ENCODE measurements at regions not wholly inside any gene's neighbourhood (a gene's known extent, or its start where the extent isn't known, plus 50 kb on each side); places are given as distances from the start of the nearest gene placed in this dataset.

DNA sequence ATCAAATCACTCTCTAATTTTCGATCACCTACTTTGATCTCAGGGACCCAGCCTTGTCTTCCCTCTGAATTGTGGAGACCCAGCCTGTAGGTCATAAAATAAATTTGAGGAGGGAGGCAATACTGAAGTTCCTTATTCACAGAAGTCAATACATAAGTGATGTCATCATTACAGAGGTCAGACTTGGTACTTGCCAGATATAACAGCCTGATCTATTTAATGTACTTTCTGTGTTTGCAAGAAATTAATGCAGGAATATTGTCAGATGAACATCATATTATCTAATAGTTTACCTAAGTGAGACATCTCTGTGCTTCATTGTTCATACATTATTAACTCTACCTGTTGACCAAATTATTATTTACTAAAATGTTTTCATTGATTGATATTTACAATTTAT is 105.6 kb downstream of the GPAM start:
- ATAC-seq = no peak
- TF ChIP-seq, protein P1, sequence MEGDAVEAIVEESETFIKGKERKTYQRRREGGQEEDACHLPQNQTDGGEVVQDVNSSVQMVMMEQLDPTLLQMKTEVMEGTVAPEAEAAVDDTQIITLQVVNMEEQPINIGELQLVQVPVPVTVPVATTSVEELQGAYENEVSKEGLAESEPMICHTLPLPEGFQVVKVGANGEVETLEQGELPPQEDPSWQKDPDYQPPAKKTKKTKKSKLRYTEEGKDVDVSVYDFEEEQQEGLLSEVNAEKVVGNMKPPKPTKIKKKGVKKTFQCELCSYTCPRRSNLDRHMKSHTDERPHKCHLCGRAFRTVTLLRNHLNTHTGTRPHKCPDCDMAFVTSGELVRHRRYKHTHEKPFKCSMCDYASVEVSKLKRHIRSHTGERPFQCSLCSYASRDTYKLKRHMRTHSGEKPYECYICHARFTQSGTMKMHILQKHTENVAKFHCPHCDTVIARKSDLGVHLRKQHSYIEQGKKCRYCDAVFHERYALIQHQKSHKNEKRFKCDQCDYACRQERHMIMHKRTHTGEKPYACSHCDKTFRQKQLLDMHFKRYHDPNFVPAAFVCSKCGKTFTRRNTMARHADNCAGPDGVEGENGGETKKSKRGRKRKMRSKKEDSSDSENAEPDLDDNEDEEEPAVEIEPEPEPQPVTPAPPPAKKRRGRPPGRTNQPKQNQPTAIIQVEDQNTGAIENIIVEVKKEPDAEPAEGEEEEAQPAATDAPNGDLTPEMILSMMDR (IDR thresholded peaks at IDR 0.05) = no peak
- Mint-ChIP-seq H3K27ac (no peak overlapping the region), H3K4me3 (no peak overlapping the region), H3K9me3 (no peaks in the 10 kb centered on the region), H3K36me3 (no peaks in the 10 kb centered on the region), H3K27me3 (ENCODE audit: low read depth in 2 of 2) (no peaks in the 10 kb centered on the region), H3K4me1 (no peaks in the 10 kb centered on the region)
- H3K9me3 ChIP-seq (ENCODE audit: control insufficient read depth, insufficient read depth, low read length) = no peaks in the 10 kb centered on the region
- DNase-seq = no peak
- no peaks in the 10 kb centered on the region for H3K4me1 ChIP-seq (ENCODE audit: control insufficient read depth, insufficient read depth, low read length)
- WGBS (ENCODE audit: insufficient coverage) = no CpG with 5 or more reads among the region's 1 CpG
- H3K27ac ChIP-seq (ENCODE audit: low read length) = no peak overlapping the region
- H3K36me3 ChIP-seq (ENCODE audit: control insufficient read depth, insufficient read depth, low read length) = no peaks in the 10 kb centered on the region
- no peak overlapping the region for H3K4me3 ChIP-seq (ENCODE audit: low read length)
- intact Hi-C loops (cut with micrococcal nuclease) = no loop called here
- no peaks in the 10 kb centered on the region for H3K27me3 ChIP-seq (ENCODE audit: control insufficient read depth, insufficient read depth, low read length)

- TF ChIP-seq, protein P1 (IDR thresholded peaks at IDR 0.05) = no peak
- ATAC-seq (no peak), DNase-seq (no peak)
- H3K36me3 ChIP-seq (ENCODE audit: control insufficient read depth, insufficient read depth, low read length) = no peaks in the 10 kb centered on the region
- H3K27me3 ChIP-seq (ENCODE audit: control insufficient read depth, insufficient read depth, low read length) = no peaks in the 10 kb centered on the region
- H3K27me3 Mint-ChIP-seq (ENCODE audit: low read depth in 2 of 2) = peaks cover 0 to 3% of the 10 kb centered on the region in 2 donors
- H3K4me3 Mint-ChIP-seq = no peak overlapping the region
- H3K9me3 ChIP-seq (ENCODE audit: control insufficient read depth, insufficient read depth, low read length) = no peaks in the 10 kb centered on the region
- no peaks in the 10 kb centered on the region for H3K9me3 Mint-ChIP-seq
- H3K4me3 ChIP-seq (ENCODE audit: low read length) = no peak overlapping the region
- H3K4me1 Mint-ChIP-seq = no peaks in the 10 kb centered on the region
- intact Hi-C loops (cut with micrococcal nuclease) = no loop called here
- H3K36me3 Mint-ChIP-seq = no peaks in the 10 kb centered on the region
- no peak overlapping the region for H3K27ac Mint-ChIP-seq
- H3K4me1 ChIP-seq (ENCODE audit: control insufficient read depth, insufficient read depth, low read length) = no peaks in the 10 kb centered on the region
- H3K27ac ChIP-seq (ENCODE audit: low read length) = no peak overlapping the region
- 100% methylated on average over 2 of the region's 2 CpGs for WGBS (ENCODE audit: insufficient coverage)
Observed at GRCh38 chr10:112080231-112080630, 103.3 kb downstream of the GPAM start.

DNA sequence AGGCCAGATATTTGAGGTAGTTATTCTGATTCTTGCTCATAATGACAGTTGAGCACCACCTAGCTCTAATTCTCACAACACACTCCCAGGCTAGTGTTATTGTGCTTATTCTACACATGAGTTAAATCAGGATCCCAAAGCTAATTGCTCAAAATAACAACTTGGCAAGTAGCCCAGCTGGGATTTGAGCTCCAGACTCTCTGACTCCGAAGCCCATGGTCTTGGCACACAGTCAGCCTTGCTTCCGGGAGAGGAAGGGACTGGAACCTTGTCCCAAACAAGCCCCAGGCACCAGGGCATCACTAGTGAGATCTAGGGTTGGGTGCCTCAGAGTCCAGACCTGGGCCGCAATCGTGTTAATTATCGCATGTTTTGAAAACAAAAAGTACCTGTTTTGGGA is 101.4 kb downstream of the GPAM start:
- Mint-ChIP-seq H3K36me3 (no peaks in the 10 kb centered on the region), H3K9me3 (no peaks in the 10 kb centered on the region), H3K4me3 (no peak overlapping the region), H3K27me3 (ENCODE audit: low read depth in 2 of 2) (peaks cover 0 to 3% of the 10 kb centered on the region in 2 donors), H3K4me1 (no peaks in the 10 kb centered on the region), H3K27ac (no peak overlapping the region)
- whole genome bisulfite sequencing (ENCODE audit: insufficient coverage) = 92% methylated on average over 5 of the region's 5 CpGs
- no peak for DNase-seq
- intact Hi-C loops (cut with micrococcal nuclease) = no loop called here
- Histone ChIP-seq H3K27ac (ENCODE audit: low read length) (no peak overlapping the region), H3K9me3 (ENCODE audit: control insufficient read depth, insufficient read depth, low read length) (no peaks in the 10 kb centered on the region), H3K27me3 (ENCODE audit: control insufficient read depth, insufficient read depth, low read length) (no peaks in the 10 kb centered on the region), H3K36me3 (ENCODE audit: control insufficient read depth, insufficient read depth, low read length) (no peaks in the 10 kb centered on the region), H3K4me1 (ENCODE audit: control insufficient read depth, insufficient read depth, low read length) (no peaks in the 10 kb centered on the region), H3K4me3 (ENCODE audit: low read length) (no peak overlapping the region)
- ATAC-seq = no peak
- TF ChIP-seq, protein P1 (IDR thresholded peaks at IDR 0.05) = no peak

- Histone ChIP-seq H3K36me3 (ENCODE audit: control insufficient read depth, insufficient read depth, low read length) (no peaks in the 10 kb centered on the region), H3K27ac (ENCODE audit: low read length) (no peak overlapping the region), H3K9me3 (ENCODE audit: control insufficient read depth, insufficient read depth, low read length) (no peaks in the 10 kb centered on the region), H3K4me3 (ENCODE audit: low read length) (no peak overlapping the region), H3K4me1 (ENCODE audit: control insufficient read depth, insufficient read depth, low read length) (no peaks in the 10 kb centered on the region), H3K27me3 (ENCODE audit: control insufficient read depth, insufficient read depth, low read length) (no peaks in the 10 kb centered on the region)
- peaks cover 0 to 3% of the 10 kb centered on the region in 2 donors for H3K27me3 Mint-ChIP-seq (ENCODE audit: low read depth in 2 of 2)
- intact Hi-C loops (cut with micrococcal nuclease) = no loop called here
- ATAC-seq (no peak), DNase-seq (no peak)
- no peaks in the 10 kb centered on the region for H3K4me1 Mint-ChIP-seq
- 94% methylated on average over 4 of the region's 4 CpGs for WGBS (ENCODE audit: insufficient coverage)
- no peaks in the 10 kb centered on the region for H3K9me3 Mint-ChIP-seq
- no peaks in the 10 kb centered on the region for H3K36me3 Mint-ChIP-seq
- no peak overlapping the region for H3K4me3 Mint-ChIP-seq
- TF ChIP-seq, protein P1 (IDR thresholded peaks at IDR 0.05) = no peak
- no peak overlapping the region for H3K27ac Mint-ChIP-seq
Observed at GRCh38 chr10:112083472-112083871, 100.1 kb downstream of the GPAM start.
